HG03108 (cell line): ENCODE measurements at regions not wholly inside any gene's neighbourhood (a gene's known extent, or its start where the extent isn't known, plus 50 kb on each side); places are given as distances from the start of the nearest gene placed in this dataset.
"Not testable (repeated sequence)": the region's sequence is repeated elsewhere in the genome, so short reads cannot be mapped to it uniquely, and the experiment has no call there.

Experiments
- ATAC-seq: cut with Tn5 transposase; IDR thresholded peaks from one replicate; pipeline ENCODE4 v1.9.1; 2021; ENCODE audit warnings: moderate library complexity; ENCODE audit not compliant: unreplicated experiment

DNA sequence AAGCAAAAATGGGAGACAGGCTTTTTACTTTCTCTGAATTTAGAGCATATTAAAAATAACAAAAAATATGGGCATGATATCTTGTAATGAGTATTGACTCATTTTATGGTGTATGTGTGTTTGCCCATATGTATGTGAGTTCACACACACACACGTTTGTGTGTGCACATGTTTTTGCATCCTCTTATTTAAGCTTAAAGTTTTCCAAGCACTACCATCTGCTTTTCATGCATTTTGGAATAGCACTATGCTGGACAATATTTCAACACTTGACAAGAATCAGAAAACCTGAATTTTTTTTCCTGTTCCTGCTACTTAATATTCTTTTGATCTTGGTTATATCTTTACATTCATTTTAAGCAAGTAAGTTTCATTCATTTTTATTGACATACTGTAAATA, 872.7 kb downstream of the OTOL1 start:
- no peak for ATAC-seq

DNA sequence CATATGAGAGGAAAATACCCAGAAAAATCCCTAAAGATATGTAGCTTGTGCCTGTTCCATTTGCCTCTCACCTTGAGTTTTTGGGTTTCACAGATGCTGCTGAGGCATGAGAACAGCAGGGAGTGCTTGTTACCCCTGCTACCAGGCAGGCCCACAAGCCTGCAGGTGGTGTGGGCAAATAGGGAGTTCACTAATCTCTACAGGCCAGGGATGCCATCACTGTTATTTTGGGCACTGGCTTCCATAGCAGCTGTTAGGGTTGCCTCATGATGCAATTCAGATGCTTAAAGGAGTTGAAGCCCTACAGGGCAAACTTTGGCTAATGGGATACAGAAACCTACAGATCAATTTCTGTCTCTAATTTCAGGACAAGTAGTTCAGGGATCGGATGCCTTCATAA, 873.5 kb downstream of the OTOL1 start:
- ATAC-seq, result no peak

DNA sequence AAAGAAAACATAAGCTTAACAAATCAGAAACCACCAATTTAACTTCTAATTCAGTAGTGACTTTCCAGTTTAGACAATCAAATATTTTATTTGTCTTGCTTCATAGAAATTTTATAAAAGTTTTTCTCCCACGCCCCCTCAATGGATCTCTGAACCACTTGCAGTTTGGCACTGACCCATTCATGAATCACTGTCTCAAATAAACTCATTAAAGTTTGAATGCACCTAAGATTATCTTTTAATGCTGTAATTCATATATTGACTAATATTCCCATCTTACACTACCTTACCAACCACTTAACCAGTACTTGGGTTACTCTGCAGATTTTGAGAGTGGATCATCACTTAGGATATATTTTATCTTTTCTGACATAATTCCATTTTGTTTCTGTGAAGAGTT, 880.2 kb downstream of the OTOL1 start:
- no peak for ATAC-seq

DNA sequence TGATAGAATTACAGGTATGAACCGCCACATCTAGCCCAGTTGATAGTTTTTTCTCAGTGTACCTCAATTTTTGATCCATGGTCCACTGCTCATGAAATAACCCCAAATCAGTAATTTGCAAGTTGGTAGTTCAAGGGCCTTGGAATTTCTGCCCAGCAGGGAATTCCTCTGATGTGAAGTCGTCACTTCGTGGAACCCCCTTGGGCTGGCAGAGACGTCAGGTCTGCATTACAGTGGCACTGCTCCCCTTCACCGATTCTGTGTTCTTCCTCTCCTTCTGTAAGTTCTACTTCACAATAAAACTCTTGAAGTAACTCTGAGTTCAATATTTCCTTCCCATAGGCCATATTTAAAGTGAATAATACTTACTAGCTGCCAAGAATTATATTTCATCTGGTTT, 881.0 kb downstream of the OTOL1 start:
- ATAC-seq, result no peak

DNA sequence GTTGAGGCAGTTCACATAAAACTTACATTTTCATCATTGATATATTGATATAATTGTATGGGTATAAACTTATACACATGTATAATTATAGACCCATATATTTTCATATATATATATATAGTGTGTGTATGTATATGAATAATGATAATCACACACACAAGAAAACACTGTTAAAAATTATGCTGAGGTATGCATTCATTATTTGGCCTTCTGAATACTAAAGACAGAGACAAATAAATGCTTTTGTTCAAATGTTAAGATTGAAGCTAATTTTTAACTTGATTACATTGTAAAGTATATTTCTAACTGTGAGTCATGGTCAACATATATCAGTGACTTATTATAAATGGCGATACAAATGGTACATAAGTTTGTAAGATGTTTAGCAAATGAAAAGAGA, 888.8 kb downstream of the OTOL1 start:
- no peak for ATAC-seq

DNA sequence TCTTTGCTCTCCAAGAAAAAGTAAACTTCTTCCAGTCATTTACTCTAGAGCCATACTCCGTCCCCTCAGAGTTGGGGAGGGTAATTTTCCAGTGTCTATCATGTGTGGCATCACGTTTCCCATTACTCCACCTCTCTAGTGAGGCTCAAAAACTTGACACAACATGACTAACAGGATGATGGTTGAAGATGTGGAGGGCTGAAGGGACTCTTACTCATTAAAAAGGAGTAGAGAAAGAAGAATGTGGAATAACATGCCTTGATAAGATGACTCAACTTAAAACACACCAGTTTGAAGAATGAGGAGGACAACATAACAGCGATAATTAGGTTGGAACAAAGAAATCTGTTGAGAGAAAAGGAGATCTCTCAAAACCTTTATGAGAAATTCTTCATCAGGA, 894.3 kb downstream of the OTOL1 start:
- ATAC-seq, result no peak

DNA sequence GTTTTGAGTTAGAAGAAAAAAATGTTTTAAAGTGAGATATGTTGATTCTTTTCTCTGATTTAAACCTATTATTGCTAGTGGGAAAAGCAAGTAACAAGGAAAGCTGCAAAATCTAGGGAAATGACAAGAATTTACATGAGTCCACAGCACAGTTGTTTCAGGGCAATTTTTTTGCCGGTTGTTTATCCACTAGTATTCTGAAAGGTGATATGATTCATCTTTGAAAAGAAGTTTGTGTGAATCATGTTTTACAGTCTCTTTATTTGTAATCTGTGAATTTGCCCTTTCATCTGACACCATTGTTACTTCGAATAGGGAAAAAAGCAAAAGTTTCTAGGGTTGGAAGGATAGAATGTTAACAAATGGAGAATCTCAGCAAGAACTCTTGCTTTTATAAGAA, 894.7 kb downstream of the OTOL1 start:
- no peak for ATAC-seq

DNA sequence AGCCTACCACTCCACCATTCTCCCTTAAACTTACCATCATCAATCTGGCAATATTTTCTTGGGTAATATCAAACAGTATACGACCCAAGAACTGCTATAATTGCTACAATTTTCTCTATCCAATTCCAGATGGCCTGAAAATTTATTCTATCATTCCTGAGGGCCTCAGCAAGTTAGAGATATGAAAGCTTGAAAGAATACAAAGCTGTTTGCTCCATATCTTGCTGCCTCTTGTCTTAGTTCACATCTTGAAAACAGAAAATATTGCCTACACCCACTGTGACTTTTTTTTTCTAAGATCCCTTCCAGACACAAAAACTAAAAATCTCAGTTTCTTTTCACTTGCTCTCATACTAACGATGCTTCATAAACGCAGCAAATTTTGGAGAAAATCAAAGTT, 898.9 kb downstream of the OTOL1 start:
- ATAC-seq, result no peak

DNA sequence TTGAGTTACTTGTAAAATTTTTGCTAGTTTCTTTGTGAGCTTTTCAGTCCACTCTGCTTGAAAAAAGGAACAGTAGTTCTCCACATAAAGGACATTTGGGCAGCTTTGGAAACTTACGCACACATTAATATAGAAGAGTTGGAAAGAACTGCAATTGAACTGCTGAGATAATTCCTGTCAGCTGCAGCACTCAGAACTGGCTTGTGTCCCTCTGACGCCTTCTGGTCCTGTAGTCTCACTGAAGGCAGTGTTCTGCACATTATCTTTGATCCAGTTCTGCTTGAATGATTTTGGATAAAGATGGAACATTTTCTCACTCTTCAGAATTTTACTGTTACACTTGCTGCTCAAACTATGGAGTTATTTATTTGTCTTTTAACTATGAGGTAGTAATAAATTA, 901.9 kb downstream of the OTOL1 start:
- ATAC-seq, result no peak

DNA sequence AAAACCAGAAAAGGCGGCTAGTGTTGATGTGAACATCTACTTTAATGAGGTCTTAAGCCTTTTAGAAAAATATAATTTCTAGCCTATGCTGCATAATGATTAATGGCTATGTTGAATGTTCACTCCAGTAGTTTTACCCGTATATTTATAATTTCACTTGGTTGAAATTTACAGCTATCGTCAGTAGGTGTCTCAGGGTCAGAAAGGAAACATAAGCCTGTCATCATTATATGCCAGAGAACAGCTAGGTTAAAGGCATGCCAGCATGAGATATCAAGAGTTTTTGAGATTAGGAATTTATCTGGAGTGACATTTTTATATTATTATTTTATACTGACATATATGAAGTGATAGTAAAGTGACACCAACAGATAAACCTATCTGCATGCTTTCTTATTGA, 904.1 kb downstream of the OTOL1 start:
- no peak for ATAC-seq

DNA sequence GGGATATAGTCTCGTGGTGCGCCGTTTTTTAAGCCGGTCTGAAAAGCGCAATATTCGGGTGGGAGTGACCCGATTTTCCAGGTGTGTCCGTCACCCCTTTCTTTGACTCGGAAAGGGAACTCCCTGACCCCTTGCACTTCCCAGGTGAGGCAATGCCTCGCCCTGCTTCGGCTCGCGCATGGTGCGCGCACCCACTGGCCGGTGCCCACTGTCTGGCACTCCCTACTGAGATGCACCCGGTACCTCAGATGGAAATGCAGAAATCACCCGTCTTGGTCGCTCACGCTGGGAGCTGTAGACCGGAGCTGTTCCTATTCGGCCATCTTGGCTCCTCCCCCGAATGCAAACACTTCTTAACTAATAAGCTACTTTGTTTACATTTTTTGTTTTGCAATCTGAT, 914.9 kb downstream of the OTOL1 start:
- not testable (repeated sequence) for ATAC-seq

DNA sequence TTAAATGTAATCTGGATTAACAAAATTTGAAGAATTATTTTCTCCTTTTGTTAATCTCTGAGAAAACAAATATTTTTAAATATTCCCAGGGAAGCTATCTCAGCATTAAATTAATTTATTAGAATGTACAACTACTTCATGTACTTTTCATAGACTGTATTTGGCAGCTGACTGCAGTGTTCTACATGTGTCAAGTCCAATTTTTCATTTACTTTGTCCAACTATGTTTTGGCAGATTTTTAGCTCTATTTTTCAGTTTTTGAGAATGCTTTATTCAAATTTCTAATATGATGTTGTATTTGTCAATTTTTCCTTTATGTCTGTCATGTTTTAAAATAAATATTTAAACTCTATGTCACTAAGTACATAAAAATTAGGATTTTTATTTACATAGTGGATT, 925.1 kb downstream of the OTOL1 start:
- ATAC-seq, result no peak

DNA sequence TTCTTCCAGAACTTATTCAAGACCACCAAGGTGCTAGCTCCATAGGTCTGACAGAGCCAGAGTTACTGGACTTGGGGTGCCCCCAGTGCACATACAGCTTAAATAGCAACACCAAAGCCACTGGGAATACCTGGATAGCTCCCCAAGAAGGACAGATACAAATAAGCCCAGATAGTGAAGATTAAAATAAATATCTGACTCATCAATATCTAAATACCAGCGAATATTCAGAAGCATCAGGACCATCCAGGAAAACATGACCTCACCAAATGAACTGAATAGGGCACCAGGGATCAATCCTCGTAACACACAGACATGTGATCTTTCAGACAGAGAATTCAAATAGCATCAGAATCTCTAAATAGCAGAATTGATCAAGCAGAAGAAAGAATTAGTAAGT, 931.6 kb downstream of the OTOL1 start:
- ATAC-seq, result no peak

DNA sequence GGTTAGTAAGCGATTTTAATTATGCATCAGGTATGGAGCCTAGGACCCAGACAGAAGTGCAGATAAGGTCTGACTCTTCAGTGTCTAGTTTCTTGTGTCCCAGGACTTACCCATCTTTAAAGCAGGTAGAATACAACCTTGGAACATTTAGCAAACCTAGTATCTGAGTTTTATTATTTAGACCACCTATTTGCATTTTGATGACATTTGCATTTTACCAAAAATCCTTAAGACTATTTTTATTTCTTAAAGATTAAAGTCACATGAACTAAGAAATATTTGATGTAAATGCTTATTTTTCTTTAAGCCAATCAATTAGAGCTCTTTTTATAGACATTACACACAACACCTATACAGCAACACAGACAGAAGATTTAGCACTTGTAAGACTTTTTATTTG, 939.1 kb downstream of the OTOL1 start:
- ATAC-seq, result no peak

DNA sequence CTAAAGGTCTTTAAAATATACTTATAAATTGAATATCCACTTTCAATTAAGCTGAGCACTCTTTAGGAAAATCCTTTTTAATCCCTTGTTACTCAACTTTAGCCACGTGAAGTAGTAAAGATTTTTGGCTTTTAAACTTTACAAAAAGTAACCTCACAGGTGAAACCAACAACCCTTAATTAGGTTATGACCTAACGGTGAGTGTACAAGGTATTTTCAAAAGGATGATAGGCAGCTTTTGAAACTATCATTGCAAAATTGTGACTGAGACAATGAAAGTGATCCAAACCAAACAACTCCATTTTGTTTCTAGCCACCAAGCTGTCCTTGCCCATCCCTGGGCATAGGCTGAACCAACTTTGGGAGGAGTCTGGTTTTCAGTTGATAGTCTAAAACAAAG, 940.2 kb downstream of the OTOL1 start:
- ATAC-seq, result no peak

DNA sequence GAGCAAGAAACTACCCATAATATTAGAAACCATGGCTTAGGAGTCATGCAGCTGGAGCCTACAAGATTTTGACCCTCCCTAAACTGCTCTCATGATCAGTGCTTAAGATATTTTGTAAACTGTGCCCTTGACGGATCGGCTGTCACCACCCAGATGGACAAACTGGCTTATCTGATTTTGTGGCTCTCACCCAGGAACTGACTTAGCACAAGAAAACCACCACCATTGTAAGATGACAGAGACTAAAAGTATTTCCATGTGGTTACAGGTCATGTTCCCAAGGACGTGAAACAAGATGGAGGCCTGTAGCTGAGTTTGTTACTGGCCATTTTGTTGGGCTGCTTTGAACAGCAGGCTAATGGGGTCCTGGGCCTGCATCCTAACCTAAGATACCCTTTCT, 940.9 kb downstream of the OTOL1 start:
- ATAC-seq, result no peak

DNA sequence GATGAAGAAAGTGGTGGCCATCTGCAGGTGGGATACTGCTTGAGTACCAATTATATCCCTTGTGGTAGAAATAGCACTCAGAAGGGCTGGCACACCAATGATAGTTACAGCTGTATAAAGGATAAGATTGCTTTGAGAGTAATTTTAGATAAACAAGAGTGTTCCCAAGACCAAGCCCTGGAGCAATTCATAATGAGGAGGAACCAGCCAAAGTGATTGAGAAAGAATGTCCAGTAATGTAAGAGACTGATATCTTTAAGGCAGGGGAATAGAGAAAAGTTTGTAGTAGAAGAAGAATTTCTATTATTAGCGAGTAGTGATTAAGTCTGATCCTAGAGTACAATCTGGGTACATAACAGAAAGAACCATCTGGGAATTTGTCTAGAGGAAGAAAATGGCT, 945.1 kb downstream of the OTOL1 start:
- ATAC-seq, result no peak

DNA sequence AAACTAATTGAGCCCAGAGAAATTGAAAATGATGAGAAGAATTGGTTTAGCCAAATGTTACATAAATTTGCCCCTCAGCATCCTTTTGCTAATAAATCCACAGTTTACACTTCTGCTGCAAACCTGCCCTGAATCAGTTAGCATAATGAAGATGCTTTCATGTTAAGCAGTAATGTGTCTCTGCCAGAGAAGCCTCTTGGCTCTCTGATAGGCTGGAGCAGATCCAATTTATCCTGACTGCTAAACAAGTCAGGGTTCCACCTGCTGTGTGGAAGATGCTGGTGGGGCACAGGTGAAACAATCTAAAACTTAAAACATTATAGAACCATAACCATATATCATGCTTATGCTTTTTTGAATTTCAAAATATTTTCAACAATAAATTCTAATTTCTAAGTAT, 946.8 kb downstream of the OTOL1 start:
- no peak for ATAC-seq

DNA sequence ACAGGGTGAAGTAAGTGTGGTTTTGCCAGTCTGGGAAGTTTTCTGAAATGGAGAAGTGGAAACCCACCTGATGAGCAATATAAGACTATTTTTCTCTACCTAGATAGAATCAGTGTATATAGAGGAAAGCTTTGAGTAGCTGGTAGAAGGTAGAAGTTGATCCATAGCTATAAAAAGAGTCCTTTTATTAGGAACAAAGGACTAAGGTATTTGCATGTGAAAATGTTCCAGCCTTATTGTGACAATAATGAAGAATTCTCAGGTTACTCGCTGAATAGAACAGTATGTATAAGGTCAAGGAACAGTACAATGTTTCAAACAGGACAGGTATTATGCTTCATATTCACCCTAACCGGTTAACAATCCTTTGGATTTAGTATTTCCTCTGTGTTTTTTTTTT, 972.2 kb downstream of the OTOL1 start:
- no peak for ATAC-seq

DNA sequence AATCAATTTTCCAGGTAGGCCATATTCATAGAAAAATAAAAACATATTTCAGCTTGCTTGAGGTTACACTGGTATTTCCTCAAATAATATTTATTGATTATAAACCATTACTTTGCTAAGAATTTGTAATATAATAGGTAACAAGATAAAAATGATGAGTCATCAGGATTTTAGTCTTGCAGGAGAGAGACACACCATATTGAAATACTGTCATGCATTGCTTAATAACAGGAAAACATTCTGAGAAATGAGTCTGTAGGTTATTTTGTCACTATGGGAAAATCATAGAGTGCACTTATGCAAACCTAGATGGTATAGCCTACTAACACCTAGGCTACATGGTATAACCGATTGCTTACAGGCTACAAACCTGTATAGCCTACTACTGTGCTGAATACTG, 990.5 kb downstream of the OTOL1 start:
- no peak for ATAC-seq

DNA sequence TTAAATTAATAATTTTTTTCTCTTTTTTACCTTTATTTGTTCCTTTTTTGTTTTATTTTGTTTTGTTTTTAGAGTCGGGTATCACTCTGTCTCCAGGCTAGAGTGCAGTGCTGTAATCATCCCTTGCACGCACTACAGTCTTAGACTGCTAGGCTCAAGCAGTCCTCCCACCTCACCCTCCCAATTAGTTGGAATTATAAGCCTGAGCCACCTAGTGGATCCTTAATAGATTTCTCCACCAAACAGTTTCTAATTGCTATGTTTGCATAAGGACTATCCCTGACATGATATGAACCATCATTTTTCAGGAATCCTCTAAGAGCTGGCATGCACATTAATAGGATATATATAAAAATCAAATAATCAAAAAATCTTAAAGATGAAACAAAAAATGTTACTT, 993.2 kb downstream of the OTOL1 start:
- ATAC-seq, result no peak

DNA sequence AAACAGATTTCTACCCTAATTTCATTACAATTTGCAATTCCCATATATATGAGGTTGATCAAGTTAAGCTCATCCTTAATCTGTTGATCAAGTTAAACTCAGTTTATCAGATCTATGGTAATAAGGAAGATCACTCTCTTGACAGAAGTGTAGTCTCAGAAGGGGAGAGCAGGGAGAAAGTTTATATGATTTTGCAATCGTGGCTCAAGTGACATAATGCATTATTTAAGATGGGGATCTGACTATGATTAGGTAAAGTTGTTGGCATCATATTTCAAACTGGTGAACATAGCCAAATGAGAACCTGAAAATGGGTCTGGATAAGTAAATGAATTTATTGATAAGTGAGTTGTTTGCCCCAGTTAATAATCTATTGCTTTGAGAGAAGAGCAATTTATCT, 995.3 kb downstream of the OTOL1 start:
- ATAC-seq, result no peak

DNA sequence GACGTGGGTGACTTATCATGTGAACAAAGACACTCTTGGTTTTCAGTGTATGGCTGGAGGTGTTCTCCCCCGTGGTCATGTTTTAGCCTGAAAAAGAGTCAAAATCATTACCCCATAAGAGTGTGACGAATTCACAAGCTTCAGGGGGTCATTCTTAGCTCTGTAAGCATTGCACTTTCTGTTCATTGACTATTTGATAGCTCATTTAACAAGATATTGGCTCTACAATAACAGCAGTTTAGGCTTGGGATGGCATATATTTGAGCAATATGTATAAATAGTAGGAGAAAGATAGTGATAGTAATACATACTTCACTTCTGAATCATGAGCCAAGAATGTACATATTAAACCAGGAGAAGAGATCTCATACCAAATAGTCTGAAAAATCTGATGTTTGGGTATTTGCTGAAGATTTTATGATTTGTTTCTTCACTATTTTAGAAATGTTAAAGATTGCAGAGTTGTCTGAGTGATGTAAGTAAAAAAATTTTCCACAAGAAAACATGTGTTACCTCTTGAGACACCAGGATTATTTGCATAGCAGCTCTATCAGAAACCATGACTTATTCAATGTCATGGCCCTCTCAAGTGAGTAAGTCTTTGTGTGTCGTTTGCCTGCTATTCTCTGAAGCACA, 996.0 kb downstream of the OTOL1 start:
- ATAC-seq, result no peak

DNA sequence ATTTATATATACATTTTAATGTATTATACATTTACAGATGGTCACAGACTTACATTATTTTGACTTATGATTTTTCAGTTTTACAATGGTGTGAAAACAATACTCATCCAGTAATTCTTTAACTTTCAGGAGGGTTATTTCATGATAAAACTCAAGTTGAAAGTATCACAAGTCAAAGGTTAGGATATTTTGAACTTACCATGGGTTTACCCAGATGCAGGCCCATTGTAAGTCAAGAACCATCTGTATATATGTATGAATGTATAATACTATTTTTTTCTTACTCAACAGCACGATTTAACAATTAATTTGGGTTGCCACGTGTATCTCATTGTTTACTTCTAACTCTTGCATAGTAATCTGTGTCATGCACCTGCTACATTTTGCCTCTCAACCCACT, 1002.0 kb downstream of the OTOL1 start:
- no peak for ATAC-seq
